Astrocyte (in vitro differentiated cells and primary cell): ENCODE measurements at regions not wholly inside any gene's neighbourhood (a gene's known extent, or its start where the extent isn't known, plus 50 kb on each side); places are given as distances from the start of the nearest gene placed in this dataset.
A peak's percentile ranks its signal among the peaks of the same experiment; 100 is the strongest.

Experiments used
- DNase-seq: peaks from one replicate; pipeline ENCODE4 v3.0.0-alpha.2; 2010; ENCODE audit warnings: low read depth
- FAIRE-seq: peaks from 2 replicates; lab custom pipeline; 2011; peaks lifted over from hg19 to GRCh38; lab: Jason Lieb, UNC
- H2AFZ ChIP-seq: 2 replicates; pipeline ENCODE4 v1.6.0; 2012; ENCODE audit warnings: low read depth, low read length, inconsistent platforms
- H3K27ac ChIP-seq: 2 replicates; pipeline ENCODE4 v1.5.1; 2011; ENCODE audit warnings: low read depth, low read length, inconsistent platforms
- H3K27me3 ChIP-seq: 2 replicates; pipeline ENCODE4 v1.6.0; 2011; ENCODE audit warnings: low read length, inconsistent platforms; ENCODE audit not compliant: insufficient read depth
- H3K36me3 ChIP-seq: 2 replicates; pipeline ENCODE4 v1.5.1; 2011; ENCODE audit warnings: low read length, inconsistent platforms; ENCODE audit not compliant: insufficient read depth
- H3K4me1 ChIP-seq: 2 replicates; pipeline ENCODE4 v1.5.1; 2011; ENCODE audit warnings: low read length, inconsistent platforms; ENCODE audit not compliant: insufficient read depth
- H3K4me2 ChIP-seq: 2 replicates; pipeline ENCODE4 v1.6.0; 2012; ENCODE audit warnings: low read length, inconsistent platforms
- H3K4me3 ChIP-seq: 2 replicates; pipeline ENCODE4 v1.5.1; 2011; ENCODE audit warnings: low read depth, mild to moderate bottlenecking, low read length, inconsistent platforms; ENCODE audit not compliant: insufficient read depth
- H3K79me2 ChIP-seq: 2 replicates; pipeline ENCODE4 v1.6.0; 2012; ENCODE audit warnings: mild to moderate bottlenecking, low read length, inconsistent platforms; ENCODE audit not compliant: insufficient read depth
- H3K9ac ChIP-seq: 2 replicates; pipeline ENCODE4 v1.6.0; 2012; ENCODE audit warnings: mild to moderate bottlenecking, low read length, inconsistent platforms
- H3K9me3 ChIP-seq: 2 replicates; pipeline ENCODE4 v1.5.1; 2012; ENCODE audit warnings: low read depth, mild to moderate bottlenecking, low read length, inconsistent platforms; ENCODE audit not compliant: insufficient read depth
- H4K20me1 ChIP-seq: 2 replicates; pipeline ENCODE4 v1.6.0; 2012; ENCODE audit warnings: low read length, inconsistent platforms; ENCODE audit not compliant: insufficient read depth
- H3K27ac Mint-ChIP-seq: one replicate; pipeline ENCODE4 v1.8.0; 2021; ENCODE audit warnings: mild to moderate bottlenecking, mixed read lengths; ENCODE audit not compliant: unreplicated experiment
- H3K27me3 Mint-ChIP-seq: one replicate; pipeline ENCODE4 v1.8.0; 2021; ENCODE audit warnings: low read depth, mixed read lengths; ENCODE audit not compliant: unreplicated experiment
- H3K36me3 Mint-ChIP-seq: one replicate; pipeline ENCODE4 v1.8.0; 2021; ENCODE audit warnings: low read depth, mixed read lengths; ENCODE audit not compliant: unreplicated experiment
- H3K4me1 Mint-ChIP-seq: one replicate; pipeline ENCODE4 v1.8.0; 2021; ENCODE audit warnings: low read depth, mixed read lengths; ENCODE audit not compliant: unreplicated experiment
- H3K4me3 Mint-ChIP-seq: one replicate; pipeline ENCODE4 v1.8.0; 2021; ENCODE audit warnings: mild to moderate bottlenecking, moderate library complexity, mixed read lengths; ENCODE audit not compliant: unreplicated experiment
- H3K9me3 Mint-ChIP-seq: one replicate; pipeline ENCODE4 v1.8.0; 2021; ENCODE audit warnings: mild to moderate bottlenecking, mixed read lengths; ENCODE audit not compliant: unreplicated experiment
- EZH2 ChIP-seq: IDR thresholded peaks from 2 replicates; pipeline ENCODE4 v1.6.1; 2012; ENCODE audit warnings: mild to moderate bottlenecking, low read length, inconsistent platforms; ENCODE audit not compliant: insufficient read depth
- TF ChIP-seq, protein P1 (sequence below): IDR thresholded peaks from 2 replicates; pipeline ENCODE4 v1.5.1; 2011; ENCODE audit warnings: low read depth, mild to moderate bottlenecking, inconsistent platforms, low read length, moderate library complexity; ENCODE audit not compliant: insufficient read depth

DNA sequence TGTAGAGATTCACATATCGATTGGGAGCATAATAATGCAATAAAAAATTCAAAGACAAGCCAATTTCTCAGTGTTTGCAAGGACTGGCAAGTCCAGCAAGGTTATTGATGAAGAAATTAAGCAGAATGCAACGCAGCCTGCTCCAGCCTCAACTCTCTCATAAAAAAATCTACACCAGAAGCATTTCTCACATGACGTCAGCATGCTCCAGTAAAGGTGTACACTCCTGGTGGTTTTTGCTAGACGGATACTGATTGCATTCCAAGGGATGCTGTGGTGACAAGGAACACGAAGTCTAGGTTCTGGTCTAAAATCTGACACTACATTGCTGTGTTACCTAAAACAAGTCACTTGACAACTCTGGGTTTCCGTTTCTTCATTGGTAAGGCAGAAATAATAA lies 131.9 kb upstream of the PRNP start:
- peaks cover 4% of the 10 kb centered on the region for H3K27me3 Mint-ChIP-seq
- peaks cover 19% of the 10 kb centered on the region for H3K4me1 ChIP-seq
- H3K79me2 ChIP-seq, result no peaks in the 10 kb centered on the region
- TF ChIP-seq EZH2, result no peak
- TF ChIP-seq, protein P1, sequence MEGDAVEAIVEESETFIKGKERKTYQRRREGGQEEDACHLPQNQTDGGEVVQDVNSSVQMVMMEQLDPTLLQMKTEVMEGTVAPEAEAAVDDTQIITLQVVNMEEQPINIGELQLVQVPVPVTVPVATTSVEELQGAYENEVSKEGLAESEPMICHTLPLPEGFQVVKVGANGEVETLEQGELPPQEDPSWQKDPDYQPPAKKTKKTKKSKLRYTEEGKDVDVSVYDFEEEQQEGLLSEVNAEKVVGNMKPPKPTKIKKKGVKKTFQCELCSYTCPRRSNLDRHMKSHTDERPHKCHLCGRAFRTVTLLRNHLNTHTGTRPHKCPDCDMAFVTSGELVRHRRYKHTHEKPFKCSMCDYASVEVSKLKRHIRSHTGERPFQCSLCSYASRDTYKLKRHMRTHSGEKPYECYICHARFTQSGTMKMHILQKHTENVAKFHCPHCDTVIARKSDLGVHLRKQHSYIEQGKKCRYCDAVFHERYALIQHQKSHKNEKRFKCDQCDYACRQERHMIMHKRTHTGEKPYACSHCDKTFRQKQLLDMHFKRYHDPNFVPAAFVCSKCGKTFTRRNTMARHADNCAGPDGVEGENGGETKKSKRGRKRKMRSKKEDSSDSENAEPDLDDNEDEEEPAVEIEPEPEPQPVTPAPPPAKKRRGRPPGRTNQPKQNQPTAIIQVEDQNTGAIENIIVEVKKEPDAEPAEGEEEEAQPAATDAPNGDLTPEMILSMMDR, result no peak
- H3K4me3 Mint-ChIP-seq, result no peak overlapping the region
- H3K4me2 ChIP-seq, result no peak overlapping the region
- no peaks in the 10 kb centered on the region for H3K9me3 ChIP-seq
- no peak overlapping the region for H3K27ac Mint-ChIP-seq
- DNase-seq (no peak), FAIRE-seq (no peak)
- H2AFZ ChIP-seq, result no peak overlapping the region
- no peaks in the 10 kb centered on the region for H3K36me3 Mint-ChIP-seq
- H3K9ac ChIP-seq, result no peak overlapping the region
- H3K27me3 ChIP-seq, result no peaks in the 10 kb centered on the region
- no peaks in the 10 kb centered on the region for H4K20me1 ChIP-seq
- H3K36me3 ChIP-seq, result no peaks in the 10 kb centered on the region
- H3K9me3 Mint-ChIP-seq, result no peaks in the 10 kb centered on the region
- no peak overlapping the region for H3K27ac ChIP-seq
- no peak overlapping the region for H3K4me3 ChIP-seq
- peaks cover 7% of the 10 kb centered on the region for H3K4me1 Mint-ChIP-seq

DNA sequence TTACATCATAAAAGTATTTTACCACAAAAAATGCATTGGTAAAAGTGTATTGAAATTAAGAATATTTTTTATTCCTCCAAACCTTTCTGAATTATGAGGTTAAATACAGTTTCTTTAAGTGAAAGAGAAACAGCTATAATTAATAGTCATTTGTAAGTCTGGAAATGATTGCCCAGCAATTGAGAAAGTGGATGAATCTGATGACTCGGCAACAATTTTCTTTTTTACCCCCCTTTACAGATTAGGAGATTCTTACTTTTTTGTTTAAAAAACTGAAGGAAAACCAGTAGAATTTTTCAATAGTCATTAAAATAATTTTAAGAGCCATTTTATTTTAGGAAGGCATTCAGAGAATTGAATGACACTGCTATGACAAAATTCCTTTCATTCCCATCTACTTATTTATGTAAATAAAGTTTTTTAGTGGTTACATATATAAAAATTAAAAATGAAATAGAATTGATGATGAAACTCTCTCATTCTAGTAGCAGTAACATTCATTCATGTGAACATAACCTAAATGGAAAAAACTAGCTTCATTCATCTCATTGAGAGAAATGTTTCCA lies 134.1 kb upstream of the PRNP start:
- H3K4me3 Mint-ChIP-seq, result no peak overlapping the region
- Histone ChIP-seq H3K4me1 (peaks cover 24% of the 10 kb centered on the region), H3K36me3 (no peaks in the 10 kb centered on the region), H3K4me3 (no peak overlapping the region), H3K9me3 (no peaks in the 10 kb centered on the region), H3K9ac (no peak overlapping the region), H2AFZ (no peak overlapping the region), H3K79me2 (no peaks in the 10 kb centered on the region), H3K27ac (no peak overlapping the region), H3K4me2 (no peak overlapping the region), H4K20me1 (no peaks in the 10 kb centered on the region), H3K27me3 (no peaks in the 10 kb centered on the region)
- TF ChIP-seq, protein P1, result no peak
- no peak for TF ChIP-seq EZH2
- no peaks in the 10 kb centered on the region for H3K9me3 Mint-ChIP-seq
- no peak for FAIRE-seq
- H3K4me1 Mint-ChIP-seq, result peaks cover 7% of the 10 kb centered on the region
- no peak for DNase-seq
- H3K27ac Mint-ChIP-seq, result no peak overlapping the region
- H3K36me3 Mint-ChIP-seq, result no peaks in the 10 kb centered on the region
- peaks cover 4% of the 10 kb centered on the region for H3K27me3 Mint-ChIP-seq

DNA sequence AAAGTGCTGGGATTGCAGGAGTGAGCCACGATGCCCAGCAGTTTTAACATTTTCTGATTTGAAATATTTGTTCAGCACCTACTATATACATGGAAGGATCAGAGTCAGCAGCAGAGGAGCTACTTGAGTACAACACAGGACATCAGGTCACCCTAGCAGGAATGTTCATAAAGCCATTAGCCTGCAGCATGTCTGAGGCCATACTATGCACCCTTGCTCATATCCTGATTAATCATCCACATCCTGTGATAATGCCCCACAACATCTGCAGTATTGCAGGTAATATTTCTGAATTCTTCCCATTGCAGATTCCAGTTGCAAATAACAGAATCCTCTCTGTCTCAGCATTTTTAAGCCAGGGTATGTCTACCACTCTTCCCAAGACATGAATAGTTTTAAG lies 135.5 kb upstream of the PRNP start:
- peak; percentile 29 for DNase-seq
- FAIRE-seq, result peak; percentile 26
- H3K4me3 Mint-ChIP-seq, result no peak overlapping the region

More for the DNA sequence above, 135.5 kb upstream of the PRNP start:
- Mint-ChIP-seq H3K9me3 (no peaks in the 10 kb centered on the region), H3K27me3 (peaks cover 4% of the 10 kb centered on the region), H3K27ac (no peak overlapping the region), H3K36me3 (no peaks in the 10 kb centered on the region), H3K4me1 (peaks cover 9% of the 10 kb centered on the region)
- Histone ChIP-seq H3K9ac (no peak overlapping the region), H3K9me3 (no peaks in the 10 kb centered on the region), H4K20me1 (no peaks in the 10 kb centered on the region), H3K79me2 (no peaks in the 10 kb centered on the region), H3K36me3 (no peaks in the 10 kb centered on the region), H3K27me3 (no peaks in the 10 kb centered on the region), H3K27ac (no peak overlapping the region), H3K4me3 (no peak overlapping the region), H3K4me1 (peaks cover 34% of the 10 kb centered on the region), H3K4me2 (peak overlapping the region; percentile 41), H2AFZ (no peak overlapping the region)
- TF ChIP-seq, protein P1, result no peak
- no peak for TF ChIP-seq EZH2
